H9 (cell line): ENCODE measurements at regions not wholly inside any gene's neighbourhood (a gene's known extent, or its start where the extent isn't known, plus 50 kb on each side); places are given as distances from the start of the nearest gene placed in this dataset.
"Not testable (repeated sequence)": the region's sequence is repeated elsewhere in the genome, so short reads cannot be mapped to it uniquely, and the experiment has no call there.

Experiments used
- DNase-seq: peaks from one replicate; pipeline ENCODE4 v3.0.0-alpha.2; 2017
- H2AFZ ChIP-seq: one replicate; pipeline ENCODE4 v1.6.1; 2013; ENCODE audit warnings: mild to moderate bottlenecking, low read length, control low read depth, moderate library complexity
- H2AK5ac ChIP-seq: 2 replicates; pipeline ENCODE4 v1.6.1; 2013; ENCODE audit warnings: low read length, control low read depth, mixed read lengths; ENCODE audit not compliant: insufficient read length
- H2BK120ac ChIP-seq: one replicate; pipeline ENCODE4 v1.6.1; 2013; ENCODE audit warnings: low read depth, mild to moderate bottlenecking, low read length, control low read depth, inconsistent platforms; ENCODE audit not compliant: poor library complexity, severe bottlenecking
- H2BK12ac ChIP-seq: 2 replicates; pipeline ENCODE4 v1.6.1; 2013; ENCODE audit warnings: low read length, control low read depth, mixed read lengths, low read depth; ENCODE audit not compliant: insufficient read length
- H2BK15ac ChIP-seq: 2 replicates; pipeline ENCODE4 v1.6.1; 2013; ENCODE audit warnings: low read depth, low read length, control low read depth
- H2BK20ac ChIP-seq: one replicate; pipeline ENCODE4 v1.6.1; 2013; ENCODE audit warnings: low read depth, mild to moderate bottlenecking, low read length, control low read depth, inconsistent platforms; ENCODE audit not compliant: poor library complexity, severe bottlenecking
- H2BK5ac ChIP-seq: 2 replicates; pipeline ENCODE4 v1.6.1; 2013; ENCODE audit warnings: low read length, control low read depth, mixed read lengths; ENCODE audit not compliant: insufficient read length
- H3K14ac ChIP-seq: 2 replicates; pipeline ENCODE4 v1.6.1; 2013; ENCODE audit warnings: low read length, control low read depth; ENCODE audit not compliant: insufficient read depth
- H3K18ac ChIP-seq: 2 replicates; pipeline ENCODE4 v1.6.1; 2013; ENCODE audit warnings: low read depth, mild to moderate bottlenecking, mixed read lengths, low read length, control low read depth; ENCODE audit not compliant: insufficient read length
- H3K23ac ChIP-seq: 2 replicates; pipeline ENCODE4 v1.6.1; 2013; ENCODE audit warnings: low read length, control low read depth, mixed read lengths, low read depth; ENCODE audit not compliant: insufficient read length
- H3K23me2 ChIP-seq: 2 replicates; pipeline ENCODE4 v1.6.1; 2013; ENCODE audit warnings: low read depth, mild to moderate bottlenecking, mixed read lengths, low read length, control low read depth; ENCODE audit not compliant: insufficient read length, poor library complexity, severe bottlenecking
- H3K27ac ChIP-seq: 2 replicates; pipeline ENCODE4 v1.5.1; 2013; ENCODE audit warnings: low read length, control low read depth, mixed read lengths, low read depth; ENCODE audit not compliant: insufficient read length
- H3K27me3 ChIP-seq: 2 replicates; pipeline ENCODE4 v1.6.1; 2013; ENCODE audit warnings: low read length, control low read depth, inconsistent platforms; ENCODE audit not compliant: insufficient read depth
- H3K4ac ChIP-seq: 2 replicates; pipeline ENCODE4 v1.6.1; 2013; ENCODE audit warnings: low read depth, mild to moderate bottlenecking, control low read depth, inconsistent platforms, low read length, moderate library complexity
- H3K4me1 ChIP-seq: 2 replicates; pipeline ENCODE4 v1.6.1; 2013; ENCODE audit warnings: low read length, control low read depth, inconsistent platforms; ENCODE audit not compliant: insufficient read depth
- H3K4me2 ChIP-seq: 2 replicates; pipeline ENCODE4 v1.6.1; 2013; ENCODE audit warnings: low read length, control low read depth, mixed read lengths; ENCODE audit not compliant: insufficient read length, insufficient read depth
- H3K56ac ChIP-seq: 2 replicates; pipeline ENCODE4 v1.6.1; 2013; ENCODE audit warnings: low read depth, mild to moderate bottlenecking, mixed read lengths, low read length, control low read depth; ENCODE audit not compliant: insufficient read length
- H3K79me1 ChIP-seq: 2 replicates; pipeline ENCODE4 v1.6.1; 2013; ENCODE audit warnings: low read depth, mild to moderate bottlenecking, moderate library complexity, low read length, control low read depth, inconsistent platforms; ENCODE audit not compliant: insufficient read depth, poor library complexity, severe bottlenecking
- H3K79me2 ChIP-seq: 2 replicates; pipeline ENCODE4 v1.6.1; 2013; ENCODE audit warnings: low read length, control low read depth, inconsistent platforms; ENCODE audit not compliant: insufficient read depth
- H3K9ac ChIP-seq: 2 replicates; pipeline ENCODE4 v1.6.1; 2013; ENCODE audit warnings: low read length, control low read depth, mixed read lengths; ENCODE audit not compliant: insufficient read length; ENCODE audit errors: extremely low read depth
- H3K9me3 ChIP-seq: one replicate; pipeline ENCODE4 v1.6.1; 2013; ENCODE audit warnings: low read depth, low read length, inconsistent platforms; ENCODE audit not compliant: control insufficient read depth
- H3T11ph ChIP-seq: one replicate; pipeline ENCODE4 v1.6.1; 2013; ENCODE audit warnings: mild to moderate bottlenecking, low read length, control low read depth, inconsistent platforms
- H4K20me1 ChIP-seq: one replicate; pipeline ENCODE4 v1.6.1; 2013; ENCODE audit not compliant: control insufficient read depth, insufficient read length, insufficient read depth
- H4K5ac ChIP-seq: 2 replicates; pipeline ENCODE4 v1.6.1; 2013; ENCODE audit warnings: low read depth, mild to moderate bottlenecking, mixed read lengths, low read length, control low read depth; ENCODE audit not compliant: insufficient read length
- H4K8ac ChIP-seq: replicated peaks from 2 replicates; pipeline ENCODE4 v1.6.1; 2013; ENCODE audit warnings: low read length, control low read depth, mixed read lengths, low read depth; ENCODE audit not compliant: insufficient read length
- H4K91ac ChIP-seq: 2 replicates; pipeline ENCODE4 v1.6.1; 2013; ENCODE audit warnings: low read depth, mild to moderate bottlenecking, moderate library complexity, mixed read lengths, low read length, control low read depth; ENCODE audit not compliant: insufficient read length
- H3K27ac Mint-ChIP-seq, 3 experiments: 2 replicates in 2 of 3; 3 replicates in 1 of 3; pipeline ENCODE4 v1.8.0; 2020 to 2021; ENCODE audit warnings: mixed read lengths in 3 of 3, mild to moderate bottlenecking in 1 of 3, moderate library complexity in 1 of 3
- H3K27me3 Mint-ChIP-seq: 2 replicates; pipeline ENCODE4 v1.8.0; 2021; ENCODE audit warnings: low read depth, mild to moderate bottlenecking, moderate library complexity, mixed read lengths
- H3K36me3 Mint-ChIP-seq, 3 experiments: 2 replicates in 2 of 3; 3 replicates in 1 of 3; pipeline ENCODE4 v1.8.0; 2020 to 2021; ENCODE audit warnings: low read depth in 3 of 3, mixed read lengths in 3 of 3; ENCODE audit not compliant: insufficient read depth in 1 of 3
- H3K4me1 Mint-ChIP-seq, 2 experiments: 2 replicates each; pipeline ENCODE4 v1.8.0; 2020; ENCODE audit warnings: mixed read lengths in 2 of 2
- H3K4me3 Mint-ChIP-seq, 2 experiments: 2 replicates in 1 of 2; 3 replicates in 1 of 2; pipeline ENCODE4 v1.8.0; 2020 to 2021; ENCODE audit warnings: mild to moderate bottlenecking in 2 of 2, mixed read lengths in 2 of 2, moderate library complexity in 1 of 2
- H3K9me3 Mint-ChIP-seq, 2 experiments: 2 replicates in 1 of 2; 3 replicates in 1 of 2; pipeline ENCODE4 v1.8.0; 2020; ENCODE audit warnings: mild to moderate bottlenecking in 2 of 2, mixed read lengths in 2 of 2, moderate library complexity in 1 of 2
- CTCF ChIP-seq: fragments of 200-600 bp; sonication (generic); conservative IDR thresholded peaks from 3 replicates; pipeline ENCODE4 v1.8.0; 2021; ENCODE audit warnings: antibody characterized with exemption, mild to moderate bottlenecking
- WGBS: extraction: QIAGEN DNeasy Blood & Tissue Kit; methylation state at CpG from one replicate; pipeline ENCODE4 v1.1.7; 2013; ENCODE audit warnings: missing lambda C conversion rate, low lambda C conversion rate, mixed read lengths; ENCODE audit not compliant: insufficient read length; ENCODE audit errors: extremely low coverage; 5-methylcytosine and 5-hydroxymethylcytosine counted together

GRCh38 chr2:163897799-163898198 is 162.0 kb upstream of the FIGN start:
- Histone ChIP-seq H2BK15ac (no peak overlapping the region), H4K5ac (no peak overlapping the region), H3K56ac (no peak overlapping the region), H3K79me2 (no peaks in the 10 kb centered on the region), H3K14ac (no peak overlapping the region), H3K23me2 (no peaks in the 10 kb centered on the region), H3K79me1 (no peaks in the 10 kb centered on the region), H3K9ac (no peak overlapping the region), H4K8ac (no peak overlapping the region), H3K27me3 (no peaks in the 10 kb centered on the region), H2AK5ac (no peak overlapping the region), H3K4me1 (no peaks in the 10 kb centered on the region), H2BK5ac (no peak overlapping the region), H3K27ac (no peak overlapping the region), H3K4me2 (no peak overlapping the region), H2BK120ac (no peak overlapping the region), H4K91ac (no peak overlapping the region), H2BK12ac (no peak overlapping the region), H3T11ph (no peak overlapping the region), H3K18ac (no peak overlapping the region), H3K23ac (no peak overlapping the region), H4K20me1 (no peaks in the 10 kb centered on the region), H3K4ac (no peak overlapping the region), H2BK20ac (no peak overlapping the region), H2AFZ (no peak overlapping the region), H3K9me3 (no peaks in the 10 kb centered on the region)
- peaks cover 23 to 29% of the 10 kb centered on the region in 2 experiments for H3K9me3 Mint-ChIP-seq
- H3K27me3 Mint-ChIP-seq = 0 out of 2 replicates have a peak, but pooled peaks cover 1% of the 10 kb centered on the region
- no peak for DNase-seq
- peaks cover 2 to 18% (median 4%) of the 10 kb centered on the region in 3 experiments; a peak in 5 of 7 replicates for H3K36me3 Mint-ChIP-seq
- no peak for TF ChIP-seq CTCF
- WGBS = no CpG with 5 or more reads among the region's 2 CpGs
- H3K27ac Mint-ChIP-seq = no peak overlapping the region
- H3K4me3 Mint-ChIP-seq = no peak overlapping the region
- no peaks in the 10 kb centered on the region for H3K4me1 Mint-ChIP-seq

GRCh38 chr2:163893444-163893843 is 157.6 kb upstream of the FIGN start:
- DNase-seq, H2BK5ac ChIP-seq, H3K79me1 ChIP-seq, H3K23ac ChIP-seq, H3K4me2 ChIP-seq, H2BK20ac ChIP-seq, H2BK15ac ChIP-seq, H4K91ac ChIP-seq, H2BK120ac ChIP-seq, H3K4me1 ChIP-seq, H3K27ac ChIP-seq, H3K4me3 Mint-ChIP-seq, H3K79me2 ChIP-seq, H4K5ac ChIP-seq, H2AFZ ChIP-seq, H3K27me3 Mint-ChIP-seq, H4K8ac ChIP-seq, H3K23me2 ChIP-seq, H2AK5ac ChIP-seq, H3K9ac ChIP-seq, H2BK12ac ChIP-seq, H3K56ac ChIP-seq, H4K20me1 ChIP-seq, H3K9me3 ChIP-seq, H3K27ac Mint-ChIP-seq, H3K4me1 Mint-ChIP-seq, H3K14ac ChIP-seq, H3T11ph ChIP-seq, H3K4ac ChIP-seq, H3K18ac ChIP-seq, H3K27me3 ChIP-seq: not testable (repeated sequence)
- peaks cover 18 to 26% of the 10 kb centered on the region in 2 experiments for H3K9me3 Mint-ChIP-seq
- no CpG with 5 or more reads among the region's 1 CpG for WGBS
- H3K36me3 Mint-ChIP-seq = peaks cover 6 to 18% (median 11%) of the 10 kb centered on the region in 3 experiments; a peak in 6 of 7 replicates
